K562 (cell line): ENCODE measurements at regions not wholly inside any gene's neighbourhood (a gene's known extent, or its start where the extent isn't known, plus 50 kb on each side); places are given as distances from the start of the nearest gene placed in this dataset.

Experiments
- ATAC-seq: fragments of 200-7000 bp; cut with Tn5 transposase; 3 replicates; pipeline ENCODE4 v1.9.1; 2020; ENCODE audit warnings: moderate library complexity
- BruUV-seq: library from RNA; stranded (reverse); fragments of 400-500 nt; replicated peaks from 2 replicates; lab custom pipeline; 2021; lab: Mats Ljungman, UMichigan
- CTCF ChIA-PET: fragments of 300-600 bp; formaldehyde crosslinking; extraction: SDS; loops from one replicate; lab custom pipeline; 2021; ENCODE audit warnings: low intra/inter-chr PET ratio; lab: Yijun Ruan, JAX
- POLR2A ChIA-PET: fragments of 300-600, 350-650 bp; sonication (Branson Sonifier 250); formaldehyde crosslinking; extraction: SDS; loops from one replicate; lab custom pipeline; 2021; ENCODE audit warnings: antibody characterized with exemption, inconsistent platforms; lab: Yijun Ruan, JAX
- DNase-seq, 4 experiments: peaks; one replicate each; pipeline versions ENCODE4 v3.0.0 to v3.0.0-alpha.2; 2011 to 2018; ENCODE audit warnings: low spot score in 3 of 4, mixed read lengths in 3 of 4; ENCODE audit errors: extremely low read depth in 1 of 4
- FAIRE-seq: peaks from 2 replicates; lab custom pipeline; 2011; peaks lifted over from hg19 to GRCh38; lab: Jason Lieb, UNC
- H2AFZ ChIP-seq: 2 replicates; pipeline ENCODE4 v1.6.0; 2011; ENCODE audit warnings: low read depth, low read length, control low read depth, inconsistent platforms
- H3K27ac ChIP-seq: fragments of 200-600 bp; 3 replicates; pipeline ENCODE4 v1.8.0; 2011; ENCODE audit warnings: low read depth, mild to moderate bottlenecking, control low read depth, inconsistent platforms, low read length, moderate library complexity, mixed read lengths; ENCODE audit errors: extremely low read depth
- H3K27me3 ChIP-seq, 2 experiments: fragments of 300-600 bp in 1 of 2; 2 replicates in 1 of 2; 3 replicates in 1 of 2; pipeline versions ENCODE4 v1.6.0 to v1.8.0; 2011; ENCODE audit warnings: inconsistent platforms in 2 of 2, low read length in 2 of 2, mild to moderate bottlenecking in 1 of 2, mixed read lengths in 1 of 2, moderate library complexity in 1 of 2; ENCODE audit not compliant: control insufficient read depth in 2 of 2, insufficient read depth in 2 of 2
- H3K36me3 ChIP-seq: fragments of 300-600 bp; 3 replicates; pipeline ENCODE4 v1.8.0; 2011; ENCODE audit warnings: mild to moderate bottlenecking, low read length, inconsistent platforms; ENCODE audit not compliant: control insufficient read depth, insufficient read depth
- H3K4me1 ChIP-seq, 2 experiments: fragments of 200-600 bp in 1 of 2; replicated peaks in 1 of 2; 2 replicates in 1 of 2; 3 replicates in 1 of 2; pipeline versions ENCODE4 v1.5.1 to v1.8.0; 2011; ENCODE audit warnings: inconsistent platforms in 2 of 2, low read length in 2 of 2, mild to moderate bottlenecking in 1 of 2, mixed read lengths in 1 of 2, moderate library complexity in 1 of 2; ENCODE audit not compliant: control insufficient read depth in 2 of 2, insufficient read depth in 2 of 2
- H3K4me2 ChIP-seq: 2 replicates; pipeline ENCODE4 v1.6.1; 2011; ENCODE audit warnings: low read length, control low read depth, inconsistent platforms, mixed read lengths; ENCODE audit not compliant: insufficient read depth
- H3K4me3 ChIP-seq: fragments of 200-600 bp; sonication (generic), shearing (Covaris generic); 2 replicates; pipeline ENCODE4 v1.5.1; 2016; ENCODE audit warnings: control low read depth, inconsistent platforms
- H3K79me2 ChIP-seq: fragments of 200-600 bp; 3 replicates; pipeline ENCODE4 v1.8.0; 2011; ENCODE audit warnings: low read length, inconsistent platforms; ENCODE audit not compliant: control insufficient read depth, insufficient read depth
- H3K9ac ChIP-seq, 2 experiments: 2 replicates each; pipeline versions ENCODE4 v1.6.0 to v1.6.1; 2011; ENCODE audit warnings: low read depth in 2 of 2, low read length in 2 of 2, control low read depth in 1 of 2, inconsistent platforms in 1 of 2, mild to moderate bottlenecking in 1 of 2, mixed read lengths in 1 of 2; ENCODE audit not compliant: insufficient read depth in 1 of 2
- H3K9me1 ChIP-seq: one replicate; pipeline ENCODE4 v1.6.0; 2011; ENCODE audit warnings: inconsistent platforms, mild to moderate bottlenecking, low read length, moderate library complexity; ENCODE audit not compliant: control insufficient read depth, insufficient read depth
- H3K9me3 ChIP-seq: replicated peaks from 2 replicates; pipeline ENCODE4 v1.5.1; 2011; ENCODE audit warnings: low read depth, low read length, inconsistent platforms; ENCODE audit not compliant: control insufficient read depth, insufficient read depth
- H4K20me1 ChIP-seq: replicated peaks from 2 replicates; pipeline ENCODE4 v1.6.1; 2011; ENCODE audit warnings: low read length, inconsistent platforms, mixed read lengths; ENCODE audit not compliant: control insufficient read depth, insufficient read depth
- ATF1 ChIP-seq, 2 experiments: fragments of 450-650 bp in 1 of 2; IDR thresholded peaks; 2 replicates each; pipeline ENCODE4 v1.6.1; 2016; ENCODE audit warnings: missing compliant biosample characterization in 1 of 2, missing genetic modification characterization in 1 of 2
- CC2D1A ChIP-seq: fragments of 450-650 bp; IDR thresholded peaks from 2 replicates; pipeline ENCODE4 v1.6.1; 2017; ENCODE audit warnings: mild to moderate bottlenecking
- DLX4 ChIP-seq: fragments of 250-450 bp; sonication (Bioruptor Pico); IDR thresholded peaks from 2 replicates; pipeline ENCODE4 v1.6.1; 2021; ENCODE audit warnings: mild to moderate bottlenecking
- DNMT1 ChIP-seq: fragments of 450-650 bp; IDR thresholded peaks from 2 replicates; pipeline ENCODE4 v1.6.1; 2016; ENCODE audit warnings: antibody characterized with exemption, mild to moderate bottlenecking
- ETS2 ChIP-seq: IDR thresholded peaks from 2 replicates; pipeline ENCODE4 v1.6.1; 2016; ENCODE audit warnings: borderline replicate concordance, missing genetic modification characterization, mild to moderate bottlenecking, moderate library complexity, missing compliant biosample characterization; ENCODE audit not compliant: poor library complexity, severe bottlenecking
- ETV5 ChIP-seq: sonication (generic); formaldehyde crosslinking; IDR thresholded peaks from 2 replicates; pipeline ENCODE4 v1.4.0; 2020; ENCODE audit warnings: low read depth, mild to moderate bottlenecking, missing genetic modification reagents
- ETV6 ChIP-seq, 3 experiments: fragments of 150-350 bp in 1 of 3; sonication (generic) in 1 of 3; formaldehyde crosslinking in 1 of 3; IDR thresholded peaks; 2 replicates each; pipeline versions ENCODE4 v1.6.1 to v1.8.0; 2014 to 2022; ENCODE audit warnings: borderline replicate concordance in 2 of 3, low read depth in 2 of 3, antibody characterized with exemption in 1 of 3, low read length in 1 of 3, mild to moderate bottlenecking in 1 of 3, missing genetic modification reagents in 1 of 3
- HIVEP1 ChIP-seq: fragments of 250-450 bp; sonication (Bioruptor Pico); IDR thresholded peaks from 2 replicates; pipeline ENCODE4 v1.4.0; 2020; ENCODE audit warnings: mild to moderate bottlenecking
- MEF2D ChIP-seq: conservative IDR thresholded peaks from 2 replicates; pipeline ENCODE4 v1.6.1; 2016; ENCODE audit warnings: low read depth, missing genetic modification characterization, missing compliant biosample characterization
- MITF ChIP-seq: IDR thresholded peaks from 2 replicates; pipeline ENCODE4 v1.6.1; 2014; ENCODE audit warnings: antibody characterized with exemption
- MLX ChIP-seq, 2 experiments: fragments of 450-650 bp in 1 of 2; sonication (generic) in 1 of 2; formaldehyde crosslinking; conservative IDR thresholded peaks; 2 replicates each; pipeline versions ENCODE4 v1.4.0 to v1.8.1; 2020 to 2022; ENCODE audit warnings: mild to moderate bottlenecking in 1 of 2, missing genetic modification reagents in 1 of 2
- NEUROD1 ChIP-seq: fragments of 150-350 bp; IDR thresholded peaks from 2 replicates; pipeline ENCODE4 v1.6.1; 2014; ENCODE audit warnings: borderline replicate concordance, low read length, low read depth; ENCODE audit not compliant: partially characterized antibody
- SP2 ChIP-seq: IDR thresholded peaks from 2 replicates; pipeline ENCODE4 v1.6.1; 2011; ENCODE audit warnings: mild to moderate bottlenecking, low read depth, low read length, moderate library complexity; ENCODE audit not compliant: poor library complexity, severe bottlenecking; ENCODE audit errors: extremely low read depth
- WHSC1 ChIP-seq: IDR thresholded peaks from one replicate; pipeline ENCODE4 v1.6.1; 2012; ENCODE audit warnings: low read length, control low read depth, inconsistent platforms
- ZFP30 ChIP-seq: fragments of 250-450 bp; sonication (Bioruptor Pico); IDR thresholded peaks from 2 replicates; pipeline ENCODE4 v1.8.0; 2022; ENCODE audit warnings: moderate library complexity, mild to moderate bottlenecking, inconsistent platforms, borderline replicate concordance
- ZNF764 ChIP-seq: fragments of 250-450 bp; sonication (Bioruptor Pico); IDR thresholded peaks from 2 replicates; pipeline ENCODE4 v1.4.0; 2020; ENCODE audit warnings: low read depth, mild to moderate bottlenecking, moderate library complexity
- WGBS: fragments of 100-300 bp; shearing (Covaris generic); methylation state at CpG from one replicate; pipeline ENCODE4 v1.1.6; 2016; ENCODE audit warnings: low coverage, mixed read lengths; ENCODE audit not compliant: insufficient coverage; ENCODE audit errors: missing lambda C conversion rate; 5-methylcytosine and 5-hydroxymethylcytosine counted together
- in situ Hi-C: fragments of 300-500 bp; cut with MboI; formaldehyde crosslinking; loops from 4 replicates; pipeline ENCODE4 v1.15.0; 2018; ENCODE audit warnings: inconsistent platforms, mixed read lengths
- intact Hi-C: fragments of 100-400 bp; cut with micrococcal nuclease; formaldehyde crosslinking; loops from 2 replicates; pipeline ENCODE4 v1.14.2; 2022

- no TSS peak for BruUV-seq
- FAIRE-seq, result no peak
- no peak for ATAC-seq
- CTCF ChIA-PET, result no interaction called here
- WGBS, result 1% methylated on average over 8 of the region's 8 CpGs
- POLR2A ChIA-PET, result no interaction called here
- no peaks in the 10 kb centered on the region for H3K36me3 ChIP-seq
- H3K4me3 ChIP-seq, result no peak overlapping the region
- in situ Hi-C loops (loop anchor here (25.0 kb wide), 1 partner anchor 531 kb away; the partner anchor contains the start of gene ICE1), intact Hi-C loops (no loop called here)
- 0 out of 2 replicates have a peak, but pooled peaks cover 3% of the 10 kb centered on the region for H4K20me1 ChIP-seq
- peaks cover 0 to 3% of the 10 kb centered on the region in 2 experiments; a peak in 1 of 5 replicates for H3K4me1 ChIP-seq
- H3K9me3 ChIP-seq, result no peaks in the 10 kb centered on the region
- H3K27ac ChIP-seq, result no peak overlapping the region
- H3K27me3 ChIP-seq, result peaks cover 0 to 15% of the 10 kb centered on the region in 2 experiments; a peak in 2 of 5 replicates
- H3K79me2 ChIP-seq, result no peaks in the 10 kb centered on the region
- H3K9me1 ChIP-seq, result no peaks in the 10 kb centered on the region
- no peak for TF ChIP-seq ETV6 (IDR thresholded peaks at IDR 0.05; ENCODE audit: borderline replicate concordance in 1 of 2, low read depth in 2 of 2, low read length in 1 of 2)
- TF ChIP-seq ETV6 (CRISPR knock-in tag; IDR thresholded peaks at IDR 0.05; ENCODE audit: borderline replicate concordance), result no peak
- no peak for TF ChIP-seq HIVEP1 (CRISPR knock-in tag)
- no peak for TF ChIP-seq MLX (CRISPR knock-in tag; conservative IDR thresholded peaks at IDR 0.05)
- no peak for TF ChIP-seq ETV5 (CRISPR knock-in tag)
- TF ChIP-seq ETS2 (tag), result no peak
- no peak for TF ChIP-seq DLX4 (CRISPR knock-in tag)
- no peak for TF ChIP-seq WHSC1
- no peak for TF ChIP-seq MITF
- TF ChIP-seq DNMT1, result no peak
- TF ChIP-seq ATF1 (CRISPR knock-in tag; IDR thresholded peaks at IDR 0.05), result no peak
- no peak for TF ChIP-seq ATF1 (tag; IDR thresholded peaks at IDR 0.05)
- TF ChIP-seq CC2D1A, result no peak
- TF ChIP-seq MEF2D, result no peak
- TF ChIP-seq ZNF764 (CRISPR knock-in tag), result no peak
- TF ChIP-seq ZFP30, result no peak
- no peak for TF ChIP-seq SP2
- no peak for TF ChIP-seq NEUROD1
- no peak overlapping the region for H3K9ac ChIP-seq
- H2AFZ ChIP-seq, result no peak overlapping the region
- H3K4me2 ChIP-seq, result no peak overlapping the region
- no peak for DNase-seq
These were observed 258.6 kb upstream of the ADAMTS16 start for GRCh38 chr5:4881366-4882002.
